ENCODE measurements at regions not wholly inside any gene's neighbourhood (a gene's known extent, or its start where the extent isn't known, plus 50 kb on each side); places are given as distances from the start of the nearest gene placed in this dataset.

GRCh38 chr4:98733601-98734000, 75.2 kb upstream of the TSPAN5 start:
- intact Hi-C loops (cut with DNase I; ENCODE audit: low total_unique reads) (no loop called here), in situ Hi-C loops (cut with MboI; ENCODE audit: low pct_ligation_motif_present in 1 of 4, low pct_unique_long_range_greater_than_20kb in 1 of 4, low sequenced_read_pairs in 3 of 4) (no loop called here)
- Histone ChIP-seq H3K27ac (no peak overlapping the region), H3K27me3 (no peaks in the 10 kb centered on the region), H3K4me3 (no peak overlapping the region), H3K9me3 (no peaks in the 10 kb centered on the region), H3K4me1 (no peaks in the 10 kb centered on the region), H3K36me3 (no peaks in the 10 kb centered on the region)
- no peak for DNase-seq
- TF ChIP-seq POLR2A (IDR thresholded peaks at IDR 0.05) = no peak

- 88 to 100% methylated on average over 1 of the region's 1 CpG for WGBS, 2 donors (ENCODE audit: low coverage in 1 of 2)
- intact Hi-C loops (cut with DNase I; ENCODE audit: low total_unique reads) = no loop called here
These were observed 70.5 kb upstream of the TSPAN5 start for GRCh38 chr4:98728871-98729270.

GRCh38 chr4:98728433-98728832, 70.0 kb upstream of the TSPAN5 start:
- TF ChIP-seq CTCF (IDR thresholded peaks at IDR 0.05) (no peak), POLR2AphosphoS5 (IDR thresholded peaks at IDR 0.05) (no peak), EP300 (IDR thresholded peaks at IDR 0.05; ENCODE audit: low read depth) (no peak), POLR2A (IDR thresholded peaks at IDR 0.05) (no peak)
- intact Hi-C loops (cut with DNase I; ENCODE audit: low total_unique reads) (no loop called here), in situ Hi-C loops (cut with MboI; ENCODE audit: low pct_ligation_motif_present in 1 of 4, low pct_unique_long_range_greater_than_20kb in 1 of 4, low sequenced_read_pairs in 3 of 4) (no loop called here)
- DNase-seq = no peak
- H3K27me3 ChIP-seq = no peaks in the 10 kb centered on the region
- no peak overlapping the region for H3K27ac ChIP-seq
- no peaks in the 10 kb centered on the region for H3K4me1 ChIP-seq
- H3K9me3 ChIP-seq = peaks cover 0 to 5% of the 10 kb centered on the region in 2 donors
- no peaks in the 10 kb centered on the region for H3K36me3 ChIP-seq
- H3K4me3 ChIP-seq = no peak overlapping the region
- 62 to 65% methylated on average over 4 of the region's 4 CpGs for WGBS, 2 donors (ENCODE audit: low coverage in 1 of 2)

More at GRCh38 chr4:98728871-98729270, 70.5 kb upstream of the TSPAN5 start:
- no peaks in the 10 kb centered on the region for H3K4me1 ChIP-seq
- H3K27ac ChIP-seq = no peak overlapping the region
- no peaks in the 10 kb centered on the region for H3K27me3 ChIP-seq
- TF ChIP-seq POLR2A (IDR thresholded peaks at IDR 0.05) = no peak
- H3K9me3 ChIP-seq = peaks cover 0 to 5% of the 10 kb centered on the region in 2 donors
- H3K36me3 ChIP-seq = no peaks in the 10 kb centered on the region
- DNase-seq = no peak
- in situ Hi-C loops (cut with MboI; ENCODE audit: low pct_ligation_motif_present in 1 of 4, low pct_unique_long_range_greater_than_20kb in 1 of 4, low sequenced_read_pairs in 3 of 4) = no loop called here
- H3K4me3 ChIP-seq = no peak overlapping the region

GRCh38 chr4:98722000-98722399, 63.6 kb upstream of the TSPAN5 start:
- Histone ChIP-seq H3K4me3 (no peak overlapping the region), H3K27me3 (no peaks in the 10 kb centered on the region), H3K4me1 (no peaks in the 10 kb centered on the region), H3K9me3 (peaks cover 0 to 5% of the 10 kb centered on the region in 2 donors), H3K27ac (no peak overlapping the region), H3K36me3 (no peaks in the 10 kb centered on the region)
- WGBS, 2 donors (ENCODE audit: low coverage in 1 of 2) = 94% methylated on average over 2 of the region's 2 CpGs
- no peak for DNase-seq
- intact Hi-C loops (cut with DNase I; ENCODE audit: low total_unique reads) = no loop called here
- TF ChIP-seq POLR2AphosphoS5 (IDR thresholded peaks at IDR 0.05) (no peak), EP300 (IDR thresholded peaks at IDR 0.05; ENCODE audit: low read depth) (no peak), CTCF (IDR thresholded peaks at IDR 0.05) (no peak), POLR2A (IDR thresholded peaks at IDR 0.05) (no peak)
- in situ Hi-C loops (cut with MboI; ENCODE audit: low pct_ligation_motif_present in 1 of 4, low pct_unique_long_range_greater_than_20kb in 1 of 4, low sequenced_read_pairs in 3 of 4) = no loop called here

DNA sequence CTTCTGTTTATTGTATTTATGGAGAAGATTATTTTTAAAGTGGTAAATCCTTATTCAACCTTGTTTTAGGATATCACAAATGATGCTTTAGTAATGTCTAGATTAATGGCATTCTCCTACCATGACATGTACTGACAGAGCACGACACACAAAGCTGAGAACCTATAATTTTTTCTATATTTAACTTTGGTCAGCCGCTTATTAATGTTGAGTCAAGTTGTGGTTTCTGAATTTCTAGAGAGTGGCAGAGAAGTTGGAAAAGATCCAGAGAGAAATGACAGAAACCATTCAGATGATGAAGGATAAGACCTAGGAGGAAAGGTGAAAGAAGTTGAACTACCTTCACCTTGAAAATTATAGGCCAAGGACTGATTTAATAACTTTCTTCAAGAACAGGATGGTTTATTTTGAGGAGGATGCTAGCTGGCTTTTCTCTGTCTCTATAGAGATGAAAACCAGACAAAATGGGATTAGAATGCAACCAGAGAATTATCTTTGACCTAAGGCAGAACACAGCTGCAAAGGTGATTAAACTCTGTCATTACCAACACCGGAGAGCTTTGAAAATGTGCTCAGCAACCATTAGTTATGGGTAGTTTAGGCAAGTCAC, 62.6 kb upstream of the TSPAN5 start:
- in situ Hi-C loops (cut with MboI; ENCODE audit: low pct_ligation_motif_present in 1 of 4, low pct_unique_long_range_greater_than_20kb in 1 of 4, low sequenced_read_pairs in 3 of 4) = no loop called here
- no peak for TF ChIP-seq CTCF (IDR thresholded peaks at IDR 0.05)
- TF ChIP-seq POLR2AphosphoS5 (IDR thresholded peaks at IDR 0.05) = no peak
- TF ChIP-seq POLR2A (IDR thresholded peaks at IDR 0.05) = no peak
- TF ChIP-seq EP300 (IDR thresholded peaks at IDR 0.05; ENCODE audit: low read depth) = no peak
- Histone ChIP-seq H3K4me3 (no peak overlapping the region), H3K27ac (no peak overlapping the region), H3K9me3 (peaks cover 0 to 5% of the 10 kb centered on the region in 2 donors), H3K4me1 (no peaks in the 10 kb centered on the region), H3K27me3 (no peaks in the 10 kb centered on the region), H3K36me3 (no peaks in the 10 kb centered on the region)
- intact Hi-C loops (cut with DNase I; ENCODE audit: low total_unique reads) = no loop called here
- 54 to 69% methylated on average over 3 of the region's 3 CpGs for WGBS, 2 donors (ENCODE audit: low coverage in 1 of 2)
- DNase-seq = no peak

All from transverse colon (tissue), 4 donors.